Small intestine (tissue), 7 donors: ENCODE measurements at regions not wholly inside any gene's neighbourhood (a gene's known extent, or its start where the extent isn't known, plus 50 kb on each side); places are given as distances from the start of the nearest gene placed in this dataset.
"Not testable (repeated sequence)": the region's sequence is repeated elsewhere in the genome, so short reads cannot be mapped to it uniquely, and the experiment has no call there.

Experiments
- DNase-seq, 2 donors: peaks; one replicate each; pipeline versions ENCODE4 v3.0.0 to v3.0.0-alpha.2; 2013
- FAIRE-seq: peaks from 2 replicates; lab custom pipeline; 2012; peaks lifted over from hg19 to GRCh38; lab: Jason Lieb, UNC
- H3K27ac ChIP-seq, 3 donors: one replicate each; pipeline ENCODE4 v1.5.1; 2013; ENCODE audit warnings: low read length in 2 of 3, mild to moderate bottlenecking in 2 of 3, control low read depth in 1 of 3, inconsistent platforms in 1 of 3, low read depth in 1 of 3, moderate library complexity in 1 of 3
- H3K27me3 ChIP-seq, 3 donors: one replicate each; pipeline ENCODE4 v1.6.1; 2013; ENCODE audit warnings: low read length in 3 of 3, inconsistent platforms in 1 of 3; ENCODE audit not compliant: control insufficient read depth in 3 of 3, insufficient read depth in 3 of 3
- H3K36me3 ChIP-seq, 3 donors: one replicate each; pipeline ENCODE4 v1.6.1; 2013; ENCODE audit warnings: low read length in 3 of 3, inconsistent platforms in 1 of 3, low read depth in 1 of 3, mild to moderate bottlenecking in 1 of 3, moderate library complexity in 1 of 3; ENCODE audit not compliant: control insufficient read depth in 3 of 3, insufficient read depth in 2 of 3
- H3K4me1 ChIP-seq, 3 donors: one replicate each; pipeline ENCODE4 v1.6.1; 2013; ENCODE audit warnings: low read length in 2 of 3, inconsistent platforms in 1 of 3, low read depth in 1 of 3, mild to moderate bottlenecking in 1 of 3, moderate library complexity in 1 of 3; ENCODE audit not compliant: control insufficient read depth in 3 of 3, insufficient read depth in 2 of 3
- H3K4me3 ChIP-seq, 3 donors: one replicate each; pipeline ENCODE4 v1.5.1; 2013; ENCODE audit warnings: low read length in 3 of 3, control low read depth in 1 of 3, inconsistent platforms in 1 of 3, low read depth in 1 of 3, mild to moderate bottlenecking in 1 of 3, moderate library complexity in 1 of 3
- H3K9me3 ChIP-seq, 2 donors: one replicate each; pipeline ENCODE4 v1.6.1; 2013; ENCODE audit warnings: low read depth in 1 of 2, low read length in 1 of 2; ENCODE audit not compliant: control insufficient read depth in 2 of 2, insufficient read depth in 1 of 2
- WGBS, 3 donors: extraction: QIAGEN DNeasy Blood & Tissue Kit; methylation state at CpG; one replicate each; pipeline ENCODE4 v1.1.7; 2013; 5-methylcytosine and 5-hydroxymethylcytosine counted together
- donor health status: healthy with polysubstance abuse.
- donor health status: control.
- donor health status: control.
- donor health status: Bipolar disorder and iron deficiency.
- donor health status: healthy.

GRCh38 chr2:208685929-208686328 lies 279.3 kb downstream of the PTH2R start:
- H3K27ac ChIP-seq, H3K9me3 ChIP-seq, DNase-seq, FAIRE-seq, H3K4me1 ChIP-seq, H3K4me3 ChIP-seq, H3K27me3 ChIP-seq, H3K36me3 ChIP-seq: not testable (repeated sequence)
- WGBS, 3 donors, result 90 to 93% (median 91%) methylated on average over 13 of the region's 13 CpGs

- Histone ChIP-seq H3K9me3 (peaks cover 0 to 5% of the 10 kb centered on the region in 2 donors), H3K27me3 (no peaks in the 10 kb centered on the region), H3K4me3 (no peak overlapping the region), H3K4me1 (no peaks in the 10 kb centered on the region), H3K36me3 (no peaks in the 10 kb centered on the region), H3K27ac (no peak overlapping the region)
- DNase-seq, result no peak
- no peak for FAIRE-seq
- 16 to 49% (median 31%) methylated on average over 1 of the region's 1 CpG for WGBS, 3 donors
Measured at GRCh38 chr2:208686665-208687064, 280.1 kb downstream of the PTH2R start.

- H3K9me3 ChIP-seq, H3K27ac ChIP-seq, H3K27me3 ChIP-seq, H3K4me1 ChIP-seq, DNase-seq, H3K4me3 ChIP-seq, FAIRE-seq, H3K36me3 ChIP-seq: not testable (repeated sequence)
- WGBS, 3 donors, result 78 to 94% (median 92%) methylated on average over 1 of the region's 1 CpG
Measured at GRCh38 chr2:208687720-208688119, 281.1 kb downstream of the PTH2R start.

GRCh38 chr2:208698114-208698513 lies 291.5 kb downstream of the PTH2R start:
- H3K4me1 ChIP-seq, result no peaks in the 10 kb centered on the region
- no peak for FAIRE-seq
- no peaks in the 10 kb centered on the region for H3K27me3 ChIP-seq

GRCh38 chr2:208708486-208708885 lies 301.9 kb downstream of the PTH2R start:
- DNase-seq, result no peak
- Histone ChIP-seq H3K27me3 (no peaks in the 10 kb centered on the region), H3K36me3 (no peaks in the 10 kb centered on the region), H3K9me3 (no peaks in the 10 kb centered on the region), H3K27ac (no peak overlapping the region), H3K4me1 (no peaks in the 10 kb centered on the region), H3K4me3 (no peak overlapping the region)
- WGBS, 3 donors, result 52 to 72% (median 57%) methylated on average over 3 of the region's 3 CpGs
- no peak for FAIRE-seq

More at GRCh38 chr2:208698114-208698513, 291.5 kb downstream of the PTH2R start:
- Histone ChIP-seq H3K9me3 (no peaks in the 10 kb centered on the region), H3K36me3 (no peaks in the 10 kb centered on the region), H3K27ac (no peak overlapping the region), H3K4me3 (no peak overlapping the region)
- DNase-seq, result no peak

GRCh38 chr2:208711598-208711997 lies 305.0 kb downstream of the PTH2R start:
- Histone ChIP-seq H3K4me3 (no peak overlapping the region), H3K27me3 (no peaks in the 10 kb centered on the region), H3K27ac (no peak overlapping the region), H3K36me3 (no peaks in the 10 kb centered on the region), H3K4me1 (no peaks in the 10 kb centered on the region), H3K9me3 (no peaks in the 10 kb centered on the region)
- FAIRE-seq (no peak), DNase-seq (no peak)

- Histone ChIP-seq H3K36me3 (no peaks in the 10 kb centered on the region), H3K4me1 (peaks cover 0 to 3% (median 0%) of the 10 kb centered on the region in 3 donors), H3K9me3 (no peaks in the 10 kb centered on the region), H3K27ac (no peak overlapping the region), H3K27me3 (no peaks in the 10 kb centered on the region), H3K4me3 (no peak overlapping the region)
- DNase-seq (peak in 1 of 2 donors; percentile 5), FAIRE-seq (no peak)
- WGBS, 3 donors, result 69 to 86% (median 72%) methylated on average over 1 of the region's 1 CpG
Measured at GRCh38 chr2:208713066-208713745, 306.6 kb downstream of the PTH2R start.

GRCh38 chr2:208718828-208719227 lies 312.2 kb downstream of the PTH2R start:
- FAIRE-seq (no peak), DNase-seq (peak; percentile 67 to 81)
- WGBS, 3 donors, result 20 to 65% (median 44%) methylated on average over 2 of the region's 2 CpGs
- no peaks in the 10 kb centered on the region for H3K9me3 ChIP-seq
- no peaks in the 10 kb centered on the region for H3K27me3 ChIP-seq
- H3K4me3 ChIP-seq, result no peak overlapping the region
- H3K4me1 ChIP-seq, result peaks cover 0 to 18% (median 0%) of the 10 kb centered on the region in 3 donors
- H3K27ac ChIP-seq, result no peak overlapping the region
- no peaks in the 10 kb centered on the region for H3K36me3 ChIP-seq

GRCh38 chr2:208722731-208723130 lies 316.1 kb downstream of the PTH2R start:
- H3K9me3 ChIP-seq, result peaks cover 0 to 3% of the 10 kb centered on the region in 2 donors
- peaks cover 0 to 18% (median 0%) of the 10 kb centered on the region in 3 donors for H3K4me1 ChIP-seq
- no peaks in the 10 kb centered on the region for H3K27me3 ChIP-seq
- FAIRE-seq (no peak), DNase-seq (peak; percentile 55 to 76)
- H3K4me3 ChIP-seq, result no peak overlapping the region
- 0 to 15% (median 8%) methylated on average over 1 of the region's 1 CpG for WGBS, 3 donors
- H3K27ac ChIP-seq, result no peak overlapping the region
- no peaks in the 10 kb centered on the region for H3K36me3 ChIP-seq
